ENCODE measurements at regions not wholly inside any gene's neighbourhood (a gene's known extent, or its start where the extent isn't known, plus 50 kb on each side); places are given as distances from the start of the nearest gene placed in this dataset.

DNA sequence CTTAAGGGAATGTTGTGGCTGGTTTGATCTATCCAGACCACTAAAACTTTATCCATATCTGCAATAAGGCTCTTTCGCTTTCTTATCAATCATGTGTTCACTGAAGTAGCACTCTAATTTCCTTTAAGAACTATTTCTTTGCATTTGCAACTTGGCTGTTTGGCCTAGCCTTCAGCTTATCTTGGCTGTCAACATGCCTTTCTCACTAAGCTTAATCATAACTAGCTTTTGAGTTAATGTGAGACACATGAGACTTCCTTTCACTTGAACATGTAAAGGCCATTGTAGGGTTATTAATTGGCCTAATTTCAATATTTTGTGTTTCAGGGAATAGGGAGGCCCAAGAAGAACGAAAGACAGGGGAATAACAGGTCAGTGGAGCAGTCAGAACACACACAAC, 124.7 kb downstream of the TNFSF18 start:
- TF ChIP-seq, protein P1, sequence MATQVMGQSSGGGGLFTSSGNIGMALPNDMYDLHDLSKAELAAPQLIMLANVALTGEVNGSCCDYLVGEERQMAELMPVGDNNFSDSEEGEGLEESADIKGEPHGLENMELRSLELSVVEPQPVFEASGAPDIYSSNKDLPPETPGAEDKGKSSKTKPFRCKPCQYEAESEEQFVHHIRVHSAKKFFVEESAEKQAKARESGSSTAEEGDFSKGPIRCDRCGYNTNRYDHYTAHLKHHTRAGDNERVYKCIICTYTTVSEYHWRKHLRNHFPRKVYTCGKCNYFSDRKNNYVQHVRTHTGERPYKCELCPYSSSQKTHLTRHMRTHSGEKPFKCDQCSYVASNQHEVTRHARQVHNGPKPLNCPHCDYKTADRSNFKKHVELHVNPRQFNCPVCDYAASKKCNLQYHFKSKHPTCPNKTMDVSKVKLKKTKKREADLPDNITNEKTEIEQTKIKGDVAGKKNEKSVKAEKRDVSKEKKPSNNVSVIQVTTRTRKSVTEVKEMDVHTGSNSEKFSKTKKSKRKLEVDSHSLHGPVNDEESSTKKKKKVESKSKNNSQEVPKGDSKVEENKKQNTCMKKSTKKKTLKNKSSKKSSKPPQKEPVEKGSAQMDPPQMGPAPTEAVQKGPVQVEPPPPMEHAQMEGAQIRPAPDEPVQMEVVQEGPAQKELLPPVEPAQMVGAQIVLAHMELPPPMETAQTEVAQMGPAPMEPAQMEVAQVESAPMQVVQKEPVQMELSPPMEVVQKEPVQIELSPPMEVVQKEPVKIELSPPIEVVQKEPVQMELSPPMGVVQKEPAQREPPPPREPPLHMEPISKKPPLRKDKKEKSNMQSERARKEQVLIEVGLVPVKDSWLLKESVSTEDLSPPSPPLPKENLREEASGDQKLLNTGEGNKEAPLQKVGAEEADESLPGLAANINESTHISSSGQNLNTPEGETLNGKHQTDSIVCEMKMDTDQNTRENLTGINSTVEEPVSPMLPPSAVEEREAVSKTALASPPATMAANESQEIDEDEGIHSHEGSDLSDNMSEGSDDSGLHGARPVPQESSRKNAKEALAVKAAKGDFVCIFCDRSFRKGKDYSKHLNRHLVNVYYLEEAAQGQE (IDR thresholded peaks at IDR 0.05; ENCODE audit: insufficient read depth in 1 of 2, low read depth in 2 of 2, low read length in 2 of 2) = no peak
- no peak for TF ChIP-seq POLR2AphosphoS5 (IDR thresholded peaks at IDR 0.05; ENCODE audit: low read depth, low read length)
